Skeletal muscle cell (primary cell): ENCODE measurements at regions not wholly inside any gene's neighbourhood (a gene's known extent, or its start where the extent isn't known, plus 50 kb on each side); places are given as distances from the start of the nearest gene placed in this dataset.
"Not testable (repeated sequence)": the region's sequence is repeated elsewhere in the genome, so short reads cannot be mapped to it uniquely, and the experiment has no call there.

Experiments used
- DNase-seq: peaks from one replicate; pipeline ENCODE4 v3.0.0-alpha.2; 2010; ENCODE audit warnings: low read depth
- H3K4me3 ChIP-seq: 2 replicates; pipeline ENCODE4 v1.5.1; 2011; ENCODE audit warnings: low read depth, mild to moderate bottlenecking, control low read depth, low read length, moderate library complexity

DNA sequence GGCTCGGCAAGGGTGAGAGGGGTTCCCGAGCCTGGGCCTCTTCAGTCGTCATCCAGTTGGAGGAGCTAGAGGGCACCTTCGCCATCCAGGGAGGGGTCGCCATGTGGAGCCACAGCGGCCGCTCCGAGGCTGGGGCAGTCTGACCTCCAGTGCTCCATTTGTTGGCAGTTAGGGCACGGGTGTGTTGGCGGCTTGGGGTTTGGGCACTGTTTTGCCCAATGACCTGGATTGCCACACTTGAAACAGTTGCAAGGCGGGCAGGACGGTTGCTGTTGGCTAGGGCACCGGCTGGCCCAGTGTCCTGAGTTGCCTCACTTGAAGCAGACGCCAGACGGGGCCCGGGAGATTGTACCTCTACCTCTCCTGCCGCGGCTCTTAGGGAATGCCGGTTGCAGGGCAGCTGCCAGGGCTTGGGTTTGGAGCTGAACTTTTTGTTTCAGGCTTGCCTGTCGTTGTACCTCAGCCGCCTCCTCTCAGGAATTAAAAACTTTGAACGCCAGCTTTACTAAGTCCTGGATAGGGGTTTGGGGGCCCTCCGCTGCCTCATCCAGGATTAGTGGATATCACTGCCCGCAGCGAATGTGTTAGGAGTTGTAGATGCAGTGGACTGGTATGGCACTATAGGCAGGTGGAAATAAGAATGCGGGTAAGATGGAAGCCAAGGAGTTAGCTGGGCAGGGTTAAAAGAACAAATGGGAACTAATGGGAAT, 639.9 kb upstream of the DPP6 start:
- not testable (repeated sequence) for DNase-seq, H3K4me3 ChIP-seq

DNA sequence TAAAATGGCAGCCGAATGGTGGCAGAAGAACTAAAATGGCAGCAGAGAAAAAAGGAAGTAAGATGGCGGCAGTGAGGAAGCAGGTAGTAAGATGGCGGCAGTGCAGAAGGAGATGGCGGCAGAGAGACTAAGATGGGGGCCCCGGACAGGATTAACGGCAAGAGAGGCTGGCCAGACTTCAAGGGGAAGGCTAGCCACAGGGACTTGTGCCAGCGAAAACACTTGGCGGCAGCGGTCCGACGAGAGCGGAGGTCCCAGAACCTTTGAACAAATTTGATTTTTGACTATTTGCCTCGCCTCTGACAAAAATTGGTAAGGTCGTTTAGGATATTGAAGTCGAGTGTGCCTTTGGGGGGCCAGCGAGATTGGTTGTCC, 639.4 kb upstream of the DPP6 start:
- not testable (repeated sequence) for DNase-seq, H3K4me3 ChIP-seq

DNA sequence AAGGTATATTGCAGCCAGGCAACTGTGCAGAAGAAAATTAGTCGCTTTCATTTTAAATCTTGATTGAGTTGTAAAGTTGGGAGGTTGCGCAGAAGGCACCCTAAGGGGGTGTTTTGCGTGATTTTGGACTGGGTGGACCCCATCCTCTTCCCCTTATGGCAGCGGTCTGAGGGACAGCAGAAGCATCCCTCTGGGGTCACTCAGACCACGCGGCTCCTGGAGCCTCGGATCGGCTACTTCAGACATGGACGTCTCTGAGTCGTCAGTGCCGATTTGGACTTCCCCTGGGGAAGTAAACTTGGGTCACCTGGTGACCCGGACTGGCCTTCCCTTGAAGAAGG, 639.0 kb upstream of the DPP6 start:
- no peak for DNase-seq
- no peak overlapping the region for H3K4me3 ChIP-seq

DNA sequence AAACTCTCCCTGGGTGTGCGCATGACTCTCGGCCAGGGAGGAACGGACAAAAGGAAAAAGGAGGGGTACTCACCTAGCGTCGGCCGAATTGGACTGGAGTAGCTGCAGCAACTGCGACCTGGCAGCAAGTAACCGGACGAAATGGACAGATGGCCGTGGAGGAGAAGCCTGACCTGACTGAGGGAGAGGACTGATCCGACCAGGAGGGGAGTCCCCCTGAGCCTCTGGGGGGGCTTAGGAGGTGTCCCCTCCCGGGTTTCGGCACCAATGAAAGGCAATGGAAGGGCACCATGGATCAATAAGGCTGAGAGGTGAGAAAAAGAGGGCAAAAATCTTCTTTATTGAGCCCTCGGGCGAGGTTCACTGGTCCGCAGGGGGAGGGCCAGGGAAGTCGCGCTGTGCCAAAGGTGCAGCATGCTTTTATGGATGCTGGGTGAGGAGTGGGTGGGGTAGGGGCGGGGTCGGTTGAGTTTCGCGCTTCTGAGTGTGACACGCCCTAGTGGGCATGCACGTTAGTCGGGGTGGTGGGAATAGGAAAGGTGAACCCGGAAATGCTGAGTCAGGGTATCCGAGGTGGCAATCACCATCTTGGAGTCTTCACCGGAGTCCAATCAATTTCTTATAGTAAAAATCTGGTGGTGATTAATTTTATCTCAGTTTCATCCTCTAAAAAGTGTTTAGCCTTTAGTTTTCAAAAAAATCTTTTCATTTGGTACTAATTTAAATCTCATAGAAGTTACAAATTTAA, 638.5 kb upstream of the DPP6 start:
- no peak for DNase-seq
- no peak overlapping the region for H3K4me3 ChIP-seq

DNA sequence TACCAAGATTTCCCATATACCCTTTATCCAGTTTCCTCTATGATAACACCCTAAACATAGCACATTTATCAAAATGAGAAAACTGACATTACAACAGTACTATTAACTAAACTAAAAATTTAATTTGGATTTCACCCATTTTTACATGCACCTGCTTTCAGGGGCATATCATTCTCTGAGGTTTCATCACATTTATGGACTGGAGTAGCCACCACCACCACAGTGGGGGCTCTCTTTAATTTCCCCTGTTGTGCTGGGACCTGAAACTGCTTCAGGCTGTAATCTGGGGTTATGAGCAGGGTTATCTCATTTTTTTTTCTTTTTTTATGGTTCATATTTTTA, 637.9 kb upstream of the DPP6 start:
- no peak overlapping the region for H3K4me3 ChIP-seq
- DNase-seq: no peak

DNA sequence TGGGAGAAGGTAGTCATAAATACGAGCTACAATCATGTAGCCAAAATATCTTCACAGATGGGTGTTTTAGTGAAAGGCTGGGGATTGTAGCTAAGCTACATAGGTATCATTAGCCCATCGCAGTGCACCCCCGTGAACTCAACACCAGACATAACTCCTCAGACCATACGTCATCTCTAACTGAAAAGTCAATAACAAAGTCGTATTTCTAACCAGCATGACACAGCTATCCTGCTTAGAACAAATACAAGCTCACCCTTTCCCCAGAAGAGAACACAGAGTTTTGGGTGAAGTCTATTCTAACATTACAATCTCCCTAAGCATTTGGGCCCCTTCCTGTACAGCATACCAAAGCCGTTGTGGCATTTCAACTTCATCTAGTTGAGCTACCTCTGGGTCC, 636.6 kb upstream of the DPP6 start:
- no peak for DNase-seq
- H3K4me3 ChIP-seq: no peak overlapping the region

DNA sequence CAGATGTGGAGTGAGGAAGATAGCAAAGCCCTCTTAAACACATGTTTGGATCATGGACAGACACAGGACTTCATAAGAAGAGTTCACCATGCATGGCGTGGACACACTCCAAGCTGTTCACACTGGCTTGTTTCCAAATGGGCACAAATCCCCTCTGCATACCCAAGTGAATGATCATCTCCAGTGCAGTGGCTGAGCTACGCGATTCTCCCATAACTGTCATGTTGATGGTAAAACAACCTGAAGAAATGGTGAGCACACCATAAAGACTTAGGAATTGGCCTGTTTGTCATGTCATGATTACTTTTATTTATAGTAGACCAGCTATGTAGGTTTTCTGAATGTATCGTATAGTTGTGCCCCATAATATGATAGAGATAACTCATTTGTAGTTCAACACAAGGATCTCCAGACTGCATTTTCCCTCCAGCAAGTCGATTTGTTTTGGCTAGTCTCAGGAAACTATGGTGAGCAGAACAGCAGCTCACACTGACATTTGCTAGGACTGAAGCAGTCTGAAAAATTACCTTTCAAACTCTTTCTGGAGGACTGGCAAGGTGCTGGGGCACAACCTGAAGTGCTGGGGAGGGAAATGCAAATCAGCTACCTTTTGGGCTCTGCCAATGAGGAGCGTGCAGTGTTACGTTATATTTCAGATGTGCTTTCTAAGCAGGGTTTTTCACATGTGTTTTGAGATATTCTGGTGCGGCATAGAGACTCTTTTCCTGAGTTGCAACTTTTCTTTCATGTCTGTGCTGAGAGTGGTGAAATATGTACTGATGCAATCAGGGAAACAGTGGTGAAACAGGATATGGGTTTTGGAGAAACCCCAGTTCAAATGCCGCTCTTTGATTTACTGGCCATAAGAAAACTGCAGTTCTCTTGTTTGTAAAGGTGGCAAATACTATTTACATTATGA, 629.6 kb upstream of the DPP6 start:
- no peak overlapping the region for H3K4me3 ChIP-seq
- no peak for DNase-seq

DNA sequence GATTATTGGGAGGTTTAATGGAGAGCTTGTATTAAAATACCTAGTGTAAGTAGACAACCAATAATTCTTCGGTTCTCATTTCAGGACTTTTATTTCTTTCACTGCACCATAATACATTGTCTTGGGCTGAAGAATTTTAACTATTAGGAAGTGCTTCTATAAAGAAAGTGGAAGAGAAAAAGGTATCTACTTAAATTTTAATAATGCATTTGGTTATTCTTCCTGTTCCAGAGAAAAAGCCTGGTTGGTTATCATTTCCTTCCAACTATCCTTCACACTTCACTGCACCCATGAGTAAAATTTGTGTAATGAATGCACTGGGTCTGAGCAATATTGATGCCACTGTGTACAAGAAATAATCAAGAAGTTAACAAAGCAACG, 629.0 kb upstream of the DPP6 start:
- H3K4me3 ChIP-seq: no peak overlapping the region
- no peak for DNase-seq

DNA sequence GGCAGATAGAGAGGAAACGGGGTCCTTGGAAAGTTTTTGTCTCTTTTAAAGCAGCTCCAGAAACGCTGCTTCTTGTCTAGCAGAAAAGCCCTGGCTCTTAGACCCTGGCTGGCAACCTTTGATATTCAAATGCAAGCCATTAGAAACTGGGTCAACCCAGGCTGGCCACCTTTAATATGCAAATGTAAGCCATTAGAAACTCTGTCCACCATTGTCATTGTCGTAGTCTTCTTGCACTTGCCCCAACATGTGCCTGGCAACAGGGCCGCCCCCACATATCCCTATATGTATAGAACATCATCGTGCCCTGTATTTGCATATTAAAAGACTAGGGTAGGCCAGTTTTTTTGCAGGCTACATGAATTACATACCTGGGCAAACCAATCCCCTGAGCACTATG, 621.3 kb upstream of the DPP6 start:
- no peak overlapping the region for H3K4me3 ChIP-seq
- no peak for DNase-seq

DNA sequence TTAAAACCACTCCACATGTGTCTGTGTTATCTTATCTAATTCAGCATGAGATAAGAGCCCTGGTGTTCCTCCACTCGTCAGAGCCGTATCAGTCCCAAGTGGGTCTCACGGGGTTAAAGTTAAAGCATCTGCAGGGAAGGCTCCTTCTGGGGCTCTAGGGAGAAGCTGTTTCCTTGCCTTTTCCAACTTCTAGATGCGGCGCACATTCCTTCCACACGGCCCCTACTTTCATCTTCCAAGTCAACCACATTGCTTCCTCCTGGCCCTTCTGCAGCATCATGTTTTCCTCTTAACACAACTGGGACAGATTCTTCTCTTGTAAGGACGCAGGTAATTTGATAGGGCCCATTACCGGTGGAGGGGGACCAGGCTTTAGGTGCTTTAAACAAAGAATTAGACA, 620.1 kb upstream of the DPP6 start:
- DNase-seq: no peak
- no peak overlapping the region for H3K4me3 ChIP-seq

DNA sequence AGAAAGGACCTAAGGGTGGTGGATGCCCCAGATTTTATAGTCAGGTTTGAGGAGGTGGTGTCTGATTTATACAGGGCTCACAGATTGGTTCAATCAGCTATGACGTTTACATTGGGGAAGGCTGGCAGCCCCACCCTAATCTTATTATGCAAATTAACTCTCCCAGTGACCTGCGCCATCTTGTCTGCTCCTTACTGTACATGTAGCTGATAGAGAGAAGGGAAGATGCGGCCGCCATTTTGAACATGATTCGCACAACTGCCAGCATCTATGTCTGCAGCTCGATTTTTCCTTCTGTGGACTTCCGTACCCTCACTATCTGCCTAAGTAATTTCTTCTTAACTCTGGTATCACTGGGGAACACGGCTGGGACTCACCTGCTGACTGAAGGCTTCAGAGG, 619.0 kb upstream of the DPP6 start:
- H3K4me3 ChIP-seq: no peak overlapping the region
- DNase-seq: no peak

DNA sequence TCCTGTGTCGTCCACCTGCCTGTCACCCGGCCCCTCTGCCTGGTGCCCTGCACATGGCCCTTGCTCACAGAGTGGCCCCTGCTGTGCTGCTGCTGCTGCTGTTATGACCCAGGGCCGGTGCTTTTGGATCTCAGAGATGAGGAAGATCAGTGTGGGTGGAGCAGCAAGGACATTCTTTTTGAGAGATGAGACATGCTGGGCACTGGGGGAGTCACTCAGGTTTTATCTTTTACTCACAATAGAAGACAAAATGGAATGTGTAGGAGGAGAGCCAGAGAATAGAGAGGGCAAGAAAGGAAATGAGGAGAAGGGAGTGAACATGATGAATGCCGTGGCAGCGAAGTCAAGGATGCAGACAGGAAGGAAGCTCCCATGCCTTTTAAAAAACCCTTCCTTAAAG, 611.5 kb upstream of the DPP6 start:
- H3K4me3 ChIP-seq: no peak overlapping the region
- DNase-seq: no peak

DNA sequence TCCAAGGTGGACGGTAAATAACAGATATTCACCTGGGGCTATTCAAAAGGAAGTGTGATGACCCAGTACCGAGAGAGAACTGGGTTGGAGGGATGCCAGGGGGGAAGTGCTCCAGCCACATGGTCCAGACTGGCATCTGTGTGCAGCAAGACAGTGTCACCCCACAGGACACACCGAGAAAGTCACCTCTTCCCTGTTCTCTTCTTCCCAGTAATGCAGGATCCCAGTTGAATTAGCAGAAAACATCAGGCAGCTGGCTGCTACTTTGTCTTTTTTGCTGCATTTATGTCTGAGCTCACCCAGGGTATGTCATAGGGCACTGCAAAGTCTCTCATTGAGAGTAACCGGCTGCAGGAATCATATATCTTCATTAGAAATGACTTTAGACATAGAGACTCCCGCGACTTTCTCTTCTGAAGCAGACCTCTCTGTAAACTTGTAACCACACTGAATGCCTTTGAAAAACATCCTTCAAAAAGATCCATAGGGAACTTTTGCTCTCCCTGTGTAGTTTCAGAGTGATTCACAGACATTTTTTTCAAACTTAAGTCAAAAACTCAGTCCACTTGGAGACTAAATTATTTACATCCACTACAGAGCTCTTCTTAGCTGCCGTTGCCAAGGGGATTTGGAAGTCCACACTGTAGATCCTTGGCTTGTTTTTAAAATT, 609.0 kb upstream of the DPP6 start:
- no peak overlapping the region for H3K4me3 ChIP-seq
- no peak for DNase-seq

DNA sequence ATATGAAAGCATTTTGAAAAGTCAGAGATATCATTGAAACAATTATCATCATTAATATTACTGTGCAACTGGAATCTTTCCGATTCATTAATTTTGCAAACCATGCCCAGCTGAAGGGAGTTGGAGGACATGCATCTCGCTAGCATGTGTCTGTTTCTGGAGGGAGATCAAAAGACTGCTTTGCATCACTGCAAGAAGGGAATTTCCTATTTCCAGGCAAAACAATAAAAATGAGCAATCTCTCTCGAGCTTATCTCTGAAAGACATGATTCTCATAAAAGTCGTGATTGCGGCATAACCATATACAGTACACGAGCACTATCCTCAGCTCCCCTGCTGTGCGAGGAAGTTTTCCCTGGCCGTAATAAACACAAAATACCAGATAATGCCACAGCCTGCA, 607.6 kb upstream of the DPP6 start:
- H3K4me3 ChIP-seq: no peak overlapping the region
- DNase-seq: no peak

DNA sequence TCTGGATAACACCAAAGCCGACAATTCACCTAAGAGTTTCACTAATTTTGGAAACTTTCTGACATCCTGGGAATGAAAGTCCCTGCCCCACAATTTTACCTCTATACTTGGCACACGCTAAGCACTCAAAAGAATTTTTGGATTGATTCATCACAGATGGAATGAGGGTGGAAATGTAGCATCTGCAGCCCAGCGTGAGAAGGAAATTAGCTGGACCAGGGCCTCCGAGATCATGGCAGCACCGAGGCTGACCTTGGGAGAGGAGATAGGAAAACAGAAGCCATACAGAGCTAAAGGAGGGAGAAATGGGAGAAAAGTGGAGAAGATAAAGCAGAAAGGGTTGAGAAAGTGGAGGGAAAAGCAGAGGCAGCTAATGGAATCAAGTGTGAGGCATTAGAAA, 606.6 kb upstream of the DPP6 start:
- no peak overlapping the region for H3K4me3 ChIP-seq
- DNase-seq: no peak

DNA sequence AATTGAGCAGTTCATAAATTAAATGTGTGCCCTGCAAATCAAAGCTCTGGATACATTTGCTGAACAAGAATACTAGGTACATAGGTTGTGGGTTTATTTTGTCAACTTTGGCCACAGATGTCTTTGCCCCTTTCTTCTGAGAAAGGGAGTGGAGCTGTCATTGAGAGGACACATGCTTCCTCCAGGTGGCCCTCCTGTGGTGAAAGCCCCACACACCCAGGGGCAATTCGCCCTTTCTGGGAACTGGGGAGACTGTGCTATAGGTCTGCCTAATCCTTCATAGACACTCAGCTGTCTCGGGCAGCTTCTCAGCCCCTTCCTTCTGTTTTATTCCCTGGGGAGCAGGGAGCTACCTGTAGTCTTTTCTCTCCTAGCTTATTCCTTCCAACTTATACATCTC, 605.7 kb upstream of the DPP6 start:
- DNase-seq: no peak
- no peak overlapping the region for H3K4me3 ChIP-seq

DNA sequence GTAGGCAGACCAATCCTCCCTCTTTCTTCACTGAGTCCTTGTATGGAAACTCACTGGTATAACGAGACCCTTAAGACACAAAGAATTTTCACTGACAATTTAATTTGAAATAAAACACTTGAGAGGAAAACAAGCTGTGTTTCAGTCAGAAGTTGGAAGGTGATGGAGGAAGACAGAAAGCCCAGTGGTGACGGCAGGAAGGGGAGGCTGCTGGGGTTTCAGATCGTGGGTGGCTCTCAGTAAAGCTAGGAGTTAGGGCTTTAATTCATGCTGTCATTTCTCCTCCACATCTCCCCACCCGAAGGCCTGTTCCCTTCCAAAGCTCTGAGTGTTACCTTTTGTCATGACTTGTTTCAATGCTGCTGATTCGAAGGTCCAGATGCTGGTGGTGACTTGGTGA, 605.2 kb upstream of the DPP6 start:
- no peak overlapping the region for H3K4me3 ChIP-seq
- no peak for DNase-seq

DNA sequence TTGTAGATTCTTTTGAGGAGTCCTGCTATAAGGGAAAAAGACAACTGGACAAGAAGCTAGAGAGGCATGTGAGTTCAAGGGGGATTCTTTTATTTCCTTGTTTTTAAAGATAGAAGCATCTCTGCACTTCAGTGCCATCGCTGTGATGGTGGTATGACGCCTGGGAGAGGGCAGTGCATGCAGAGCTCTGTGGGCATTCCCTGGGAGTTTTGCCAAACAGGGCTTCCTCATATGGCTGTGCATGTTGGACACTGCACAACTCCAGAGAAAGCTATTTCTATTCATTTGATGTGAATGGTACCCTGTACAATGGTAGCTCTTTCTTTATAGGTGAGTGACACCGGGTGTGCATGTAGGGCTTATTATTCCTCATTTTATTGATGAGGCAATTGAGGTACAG, 599.5 kb upstream of the DPP6 start:
- DNase-seq: no peak
- no peak overlapping the region for H3K4me3 ChIP-seq

DNA sequence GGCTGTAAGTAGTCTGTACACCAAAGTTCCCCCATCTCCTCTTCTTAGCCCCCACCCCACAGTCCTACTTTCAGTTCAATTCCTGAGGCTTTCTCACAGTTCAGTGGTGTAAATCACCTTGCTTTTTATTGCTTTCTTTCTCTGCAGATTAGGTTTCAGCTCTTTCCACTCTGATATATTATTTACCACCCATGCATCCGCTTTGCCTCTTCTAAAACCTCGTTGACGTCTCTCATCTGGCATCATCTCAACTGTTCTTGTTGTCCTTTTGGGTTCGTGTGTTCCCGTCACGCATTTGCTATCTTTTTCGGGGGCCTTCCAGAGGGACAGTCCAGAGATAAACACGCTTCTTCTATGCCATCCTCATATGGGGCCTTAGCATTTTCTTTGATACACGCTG, 597.9 kb upstream of the DPP6 start:
- H3K4me3 ChIP-seq: no peak overlapping the region
- DNase-seq: no peak

DNA sequence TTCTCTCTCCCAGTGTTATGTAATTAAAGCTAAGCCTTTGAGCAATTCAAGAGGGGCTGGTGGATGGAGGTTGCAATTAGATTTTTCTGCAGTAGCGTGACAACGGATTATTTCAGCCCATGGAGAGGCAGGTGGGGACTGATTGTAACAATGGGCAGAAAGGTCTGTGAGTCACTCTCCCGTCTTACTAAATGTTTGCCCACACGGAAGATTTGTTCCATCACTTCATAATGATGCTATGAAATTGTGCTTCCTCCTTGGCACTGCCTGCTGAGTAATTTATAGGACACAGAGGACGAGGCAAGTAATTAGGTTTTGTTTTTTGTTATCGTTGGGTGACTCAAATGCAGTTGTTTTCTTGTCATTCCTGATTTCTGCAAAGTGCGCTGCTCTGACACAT, 594.5 kb upstream of the DPP6 start:
- H3K4me3 ChIP-seq: no peak overlapping the region
- DNase-seq: no peak
